ENCODE measurements at regions not wholly inside any gene's neighbourhood (a gene's known extent, or its start where the extent isn't known, plus 50 kb on each side); places are given as distances from the start of the nearest gene placed in this dataset.

DNA sequence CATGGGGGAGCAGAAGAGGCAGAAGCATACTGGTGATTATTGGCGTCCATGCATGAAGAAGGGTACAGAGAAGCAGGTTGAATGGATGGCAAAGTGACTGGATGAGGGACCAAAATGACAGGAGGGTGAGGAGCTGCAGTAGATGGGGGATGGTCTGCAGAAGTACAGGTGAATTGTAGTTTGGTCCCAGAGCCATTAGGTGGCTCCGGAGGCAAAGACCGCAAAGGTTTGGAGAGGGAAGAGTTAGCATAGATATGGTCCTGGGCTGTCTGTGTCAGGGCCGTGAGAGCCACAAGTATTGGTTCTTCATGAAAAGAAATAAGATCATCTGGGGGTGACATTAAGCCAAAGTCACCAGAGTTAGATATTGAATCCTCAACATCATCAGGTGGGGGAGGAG is 59.0 kb upstream of the ZNF726 start:
- no peaks in the 10 kb centered on the region for H3K4me1 ChIP-seq
- TF ChIP-seq POLR2A (IDR thresholded peaks at IDR 0.05), result no peak
- TF ChIP-seq CTCF (IDR thresholded peaks at IDR 0.05), result no peak
- no peak overlapping the region for H3K4me3 ChIP-seq
- H3K27ac ChIP-seq, result no peak overlapping the region
- no peaks in the 10 kb centered on the region for H3K36me3 ChIP-seq
- DNase-seq, result no peak
- no peaks in the 10 kb centered on the region for H3K27me3 ChIP-seq
- no peaks in the 10 kb centered on the region for H3K9me3 ChIP-seq

GRCh38 chr19:23851966-23852365 is 62.7 kb upstream of the ZNF726 start:
- no peaks in the 10 kb centered on the region for H3K9me3 ChIP-seq
- no peak overlapping the region for H3K27ac ChIP-seq
- no peaks in the 10 kb centered on the region for H3K36me3 ChIP-seq
- no peak for DNase-seq
- H3K4me3 ChIP-seq, result no peak overlapping the region
- no peaks in the 10 kb centered on the region for H3K27me3 ChIP-seq
- TF ChIP-seq POLR2A (IDR thresholded peaks at IDR 0.05) (no peak), CTCF (IDR thresholded peaks at IDR 0.05) (no peak)
- no peaks in the 10 kb centered on the region for H3K4me1 ChIP-seq

DNA sequence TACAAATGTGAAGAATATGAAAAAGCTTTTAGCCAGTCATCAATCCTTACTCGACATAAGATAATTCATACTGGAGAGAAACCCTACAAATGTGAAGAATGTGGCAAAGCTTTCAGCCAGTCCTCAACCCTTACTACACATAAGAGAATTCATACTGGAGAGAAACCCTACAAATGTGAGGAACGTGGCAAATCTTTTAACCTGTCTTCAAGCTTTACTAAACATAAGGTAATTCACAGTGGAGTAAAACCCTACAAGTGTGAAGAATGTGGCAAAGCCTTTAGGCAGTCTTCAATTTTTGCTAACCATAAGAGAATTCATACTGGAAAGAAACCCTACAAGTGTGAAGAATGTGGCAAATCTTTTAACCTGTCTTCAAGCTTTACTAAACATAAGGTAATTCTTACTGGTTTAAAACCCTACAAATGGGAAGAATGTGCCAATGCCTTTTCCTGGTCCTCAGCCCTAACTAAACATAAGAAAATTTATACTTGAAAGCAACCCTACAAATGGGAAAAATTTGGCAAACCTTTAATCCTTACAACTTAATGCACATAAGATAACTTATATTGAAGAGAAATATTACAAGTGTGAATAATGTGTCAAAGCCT is 74.1 kb upstream of the ZNF681 start:
- no peaks in the 10 kb centered on the region for H3K4me1 ChIP-seq
- H3K27me3 ChIP-seq, result no peaks in the 10 kb centered on the region
- no peaks in the 10 kb centered on the region for H3K36me3 ChIP-seq
- H3K27ac ChIP-seq, result no peak overlapping the region
- no peak for TF ChIP-seq POLR2A (IDR thresholded peaks at IDR 0.05)
- no peak for TF ChIP-seq CTCF (IDR thresholded peaks at IDR 0.05)
- DNase-seq, result no peak
- peaks cover 0 to 43% (median 9%) of the 10 kb centered on the region in 4 donors for H3K9me3 ChIP-seq
- H3K4me3 ChIP-seq, result no peak overlapping the region

- Histone ChIP-seq H3K36me3 (no peaks in the 10 kb centered on the region), H3K9me3 (peaks cover 0 to 26% (median 12%) of the 10 kb centered on the region in 4 donors), H3K4me3 (no peak overlapping the region), H3K4me1 (no peaks in the 10 kb centered on the region), H3K27ac (no peak overlapping the region), H3K27me3 (no peaks in the 10 kb centered on the region)
- no peak for DNase-seq
- TF ChIP-seq CTCF (IDR thresholded peaks at IDR 0.05) (peak in 1 of 6 experiments; percentile 12), POLR2A (IDR thresholded peaks at IDR 0.05) (no peak)
Observed at GRCh38 chr19:23823952-23824389, 65.3 kb upstream of the ZNF681 start.

- no peaks in the 10 kb centered on the region for H3K4me1 ChIP-seq
- H3K27ac ChIP-seq, result no peak overlapping the region
- no peak overlapping the region for H3K4me3 ChIP-seq
- no peaks in the 10 kb centered on the region for H3K27me3 ChIP-seq
- no peaks in the 10 kb centered on the region for H3K36me3 ChIP-seq
- no peak for DNase-seq
- TF ChIP-seq CTCF (IDR thresholded peaks at IDR 0.05) (no peak), POLR2A (IDR thresholded peaks at IDR 0.05) (no peak)
- H3K9me3 ChIP-seq, result peaks cover 0 to 24% (median 12%) of the 10 kb centered on the region in 4 donors
Observed at GRCh38 chr19:23822735-23823134, 64.0 kb upstream of the ZNF681 start.

- TF ChIP-seq POLR2A (IDR thresholded peaks at IDR 0.05) (no peak), CTCF (IDR thresholded peaks at IDR 0.05) (peak in 5 of 6 experiments; percentile 5 to 45 (median 13))
- Histone ChIP-seq H3K4me1 (no peaks in the 10 kb centered on the region), H3K4me3 (no peak overlapping the region), H3K27ac (no peak overlapping the region), H3K36me3 (no peaks in the 10 kb centered on the region), H3K27me3 (no peaks in the 10 kb centered on the region), H3K9me3 (peaks cover 0 to 11% (median 5%) of the 10 kb centered on the region in 4 donors)
- peak in 2 of 3 donors; percentile 36 to 59 for DNase-seq
Observed at GRCh38 chr19:23817519-23817918, 58.8 kb upstream of the ZNF681 start.
